HepG2 (cell line): ENCODE measurements at regions not wholly inside any gene's neighbourhood (a gene's known extent, or its start where the extent isn't known, plus 50 kb on each side); places are given as distances from the start of the nearest gene placed in this dataset.

Experiments
- ATAC-seq: fragments of 200-7000 bp; cut with Tn5 transposase; 3 replicates; pipeline ENCODE4 v1.9.1; 2020; ENCODE audit warnings: mild to moderate bottlenecking, moderate library complexity
- BruUV-seq: library from RNA; stranded (reverse); fragments of 400-500 nt; replicated peaks from 2 replicates; lab custom pipeline; 2021; lab: Mats Ljungman, UMichigan
- CTCF ChIA-PET: fragments of 300-600 bp; formaldehyde crosslinking; extraction: SDS; loops from one replicate; lab custom pipeline; 2021; ENCODE audit warnings: low total read pairs, inconsistent platforms, low intra/inter-chr PET ratio; lab: Yijun Ruan, JAX
- POLR2A ChIA-PET: fragments of 350-600 bp; sonication (Branson Sonifier 250); formaldehyde crosslinking; loops from one replicate; lab custom pipeline; 2020; ENCODE audit warnings: antibody characterized with exemption, inconsistent platforms; lab: Yijun Ruan, JAX
- DNase-seq: peaks from one replicate; pipeline ENCODE4 v3.0.0-alpha.2; 2015; ENCODE audit warnings: low spot score
- FAIRE-seq: peaks from 3 replicates; lab custom pipeline; 2011; peaks lifted over from hg19 to GRCh38; lab: Jason Lieb, UNC
- H2AFZ ChIP-seq: one replicate; pipeline ENCODE4 v1.6.1; 2011; ENCODE audit warnings: low read length, inconsistent platforms
- H3K27ac ChIP-seq: fragments of 300-600 bp; 3 replicates; pipeline ENCODE4 v1.8.0; 2011; ENCODE audit warnings: mixed run types, mild to moderate bottlenecking, mixed read lengths, low read length, inconsistent platforms; ENCODE audit not compliant: insufficient read depth; ENCODE audit errors: extremely low read length
- H3K27me3 ChIP-seq, 2 experiments: fragments of 200-600 bp in 1 of 2; 2 replicates in 1 of 2; 3 replicates in 1 of 2; pipeline versions ENCODE4 v1.6.0 to v1.8.0; 2011; ENCODE audit warnings: low read length in 2 of 2, mild to moderate bottlenecking in 2 of 2, moderate library complexity in 2 of 2, inconsistent platforms in 1 of 2; ENCODE audit not compliant: insufficient read depth in 2 of 2, control insufficient read depth in 1 of 2
- H3K36me3 ChIP-seq, 2 experiments: fragments of 200-600 bp in 1 of 2; replicated peaks in 1 of 2; 2 replicates in 1 of 2; 3 replicates in 1 of 2; pipeline versions ENCODE4 v1.5.1 to v1.8.0; 2011; ENCODE audit warnings: low read length in 2 of 2, inconsistent platforms in 1 of 2; ENCODE audit not compliant: insufficient read depth in 2 of 2, control insufficient read depth in 1 of 2
- H3K4me1 ChIP-seq: 2 replicates; pipeline ENCODE4 v1.5.1; 2012; ENCODE audit warnings: low read length, inconsistent platforms; ENCODE audit not compliant: insufficient read depth
- H3K4me2 ChIP-seq: 2 replicates; pipeline ENCODE4 v1.6.0; 2011; ENCODE audit warnings: low read depth, low read length, inconsistent platforms
- H3K4me3 ChIP-seq, 3 experiments: fragments of 200-600 bp in 1 of 3; sonication (generic), shearing (Covaris generic) in 1 of 3; replicated peaks in 1 of 3; 2 replicates each; pipeline ENCODE4 v1.5.1; 2011 to 2016; ENCODE audit warnings: low read length in 3 of 3, inconsistent platforms in 2 of 3, low read depth in 2 of 3, mild to moderate bottlenecking in 2 of 3, control low read depth in 1 of 3, mixed read lengths in 1 of 3; ENCODE audit not compliant: insufficient read depth in 1 of 3
- H3K79me2 ChIP-seq: one replicate; pipeline ENCODE4 v1.6.1; 2011; ENCODE audit warnings: low read length, inconsistent platforms; ENCODE audit not compliant: insufficient read depth
- H3K9ac ChIP-seq: 2 replicates; pipeline ENCODE4 v1.6.0; 2011; ENCODE audit warnings: mild to moderate bottlenecking, low read depth, low read length, inconsistent platforms; ENCODE audit not compliant: insufficient read depth
- H3K9me3 ChIP-seq: 2 replicates; pipeline ENCODE4 v1.5.1; 2012; ENCODE audit warnings: mild to moderate bottlenecking, low read length
- H4K20me1 ChIP-seq: 2 replicates; pipeline ENCODE4 v1.6.0; 2011; ENCODE audit warnings: inconsistent platforms, mild to moderate bottlenecking, low read length, moderate library complexity; ENCODE audit not compliant: insufficient read depth
- BATF2 ChIP-seq: sonication (generic); formaldehyde crosslinking; IDR thresholded peaks from 2 replicates; pipeline ENCODE4 v1.8.0; 2022; ENCODE audit warnings: mild to moderate bottlenecking, missing genetic modification reagents, moderate library complexity
- CAMTA2 ChIP-seq: sonication (generic); formaldehyde crosslinking; IDR thresholded peaks from 2 replicates; pipeline ENCODE4 v1.4.0; 2020; ENCODE audit warnings: mild to moderate bottlenecking, missing genetic modification reagents, borderline replicate concordance
- EEA1 ChIP-seq: sonication (generic); formaldehyde crosslinking; IDR thresholded peaks from 2 replicates; pipeline ENCODE4 v1.5.1; 2020; ENCODE audit warnings: mild to moderate bottlenecking, missing genetic modification reagents, borderline replicate concordance
- ELF3 ChIP-seq: IDR thresholded peaks from 2 replicates; pipeline ENCODE4 v1.6.1; 2016; ENCODE audit warnings: missing genetic modification reagents, missing compliant biosample characterization
- ELK4 ChIP-seq: sonication (generic); formaldehyde crosslinking; IDR thresholded peaks from 2 replicates; pipeline ENCODE4 v1.9.0; 2021; ENCODE audit warnings: missing genetic modification reagents, borderline replicate concordance
- NFE2 ChIP-seq: sonication (generic); formaldehyde crosslinking; IDR thresholded peaks from 2 replicates; pipeline ENCODE4 v1.4.0; 2020; ENCODE audit warnings: missing genetic modification reagents
- PATZ1 ChIP-seq: sonication (generic); formaldehyde crosslinking; IDR thresholded peaks from 2 replicates; pipeline ENCODE4 v1.4.0; 2020; ENCODE audit warnings: missing genetic modification reagents
- SOX13 ChIP-seq, 3 experiments: fragments of 450-650 bp in 1 of 3; sonication (generic) in 1 of 3; formaldehyde crosslinking in 1 of 3; IDR thresholded peaks in 2 of 3; conservative IDR thresholded peaks in 1 of 3; 2 replicates each; pipeline versions ENCODE4 v1.5.0 to v1.6.1; 2016 to 2020; ENCODE audit warnings: antibody characterized with exemption in 1 of 3, mild to moderate bottlenecking in 1 of 3, missing compliant biosample characterization in 1 of 3, missing genetic modification reagents in 1 of 3, moderate library complexity in 1 of 3
- XBP1 ChIP-seq: sonication (generic); formaldehyde crosslinking; IDR thresholded peaks from 2 replicates; pipeline ENCODE4 v1.5.0; 2020; ENCODE audit warnings: missing genetic modification reagents
- ZFYVE20 ChIP-seq: sonication (generic); formaldehyde crosslinking; IDR thresholded peaks from 2 replicates; pipeline ENCODE4 v1.8.0; 2023; ENCODE audit warnings: low read depth, mild to moderate bottlenecking, moderate library complexity, missing genetic modification reagents, borderline replicate concordance
- ZNF17 ChIP-seq: sonication (generic); formaldehyde crosslinking; IDR thresholded peaks from 2 replicates; pipeline ENCODE4 v1.5.0; 2020; ENCODE audit warnings: mild to moderate bottlenecking, missing genetic modification reagents
- ZNF331 ChIP-seq: sonication (generic); formaldehyde crosslinking; IDR thresholded peaks from 2 replicates; pipeline ENCODE4 v1.4.0; 2020; ENCODE audit warnings: missing genetic modification reagents
- ZNF678 ChIP-seq: sonication (generic); formaldehyde crosslinking; IDR thresholded peaks from 2 replicates; pipeline ENCODE4 v1.4.0; 2020; ENCODE audit warnings: mild to moderate bottlenecking, missing genetic modification reagents
- WGBS: methylation state at CpG from one replicate; pipeline ENCODE4 v1.1.6; 2017; ENCODE audit warnings: low lambda C conversion rate; 5-methylcytosine and 5-hydroxymethylcytosine counted together
- in situ Hi-C: cut with HindIII; loops from 2 replicates; pipeline ENCODE4 v1.10.0; 2017; ENCODE audit warnings: low pct_unique_long_range_greater_than_20kb; ENCODE audit not compliant: extremely low pct_ligation_motif_present
- intact Hi-C: fragments of 100-400 bp; cut with micrococcal nuclease; formaldehyde crosslinking; loops from one replicate; pipeline ENCODE4 v1.10.0; 2022; ENCODE audit not compliant: unreplicated experiment

- TF ChIP-seq PATZ1 = no peak
- TF ChIP-seq BATF2 (CRISPR knock-in tag) = no peak
- TF ChIP-seq ELK4 (CRISPR knock-in tag) = no peak
- no peak for TF ChIP-seq SOX13 (IDR thresholded peaks at IDR 0.05)
- TF ChIP-seq SOX13 (CRISPR knock-in tag; conservative IDR thresholded peaks at IDR 0.05 in 1 of 2, IDR thresholded peaks at IDR 0.05 in 1 of 2) = no peak
These were observed 278.3 kb downstream of the TSN start (continued) for GRCh38 chr2:122033778-122034177.

GRCh38 chr2:122034344-122034743, 278.9 kb downstream of the TSN start:
- Histone ChIP-seq H3K9ac (no peak overlapping the region), H3K4me2 (no peak overlapping the region), H3K9me3 (no peaks in the 10 kb centered on the region), H3K36me3 (no peaks in the 10 kb centered on the region), H3K4me3 (no peak overlapping the region), H2AFZ (no peak overlapping the region), H3K4me1 (no peaks in the 10 kb centered on the region), H3K27me3 (peaks cover 1 to 15% of the 10 kb centered on the region in 2 experiments; a peak in 3 of 5 replicates), H4K20me1 (no peaks in the 10 kb centered on the region), H3K27ac (no peak overlapping the region), H3K79me2 (no peaks in the 10 kb centered on the region)
- no peak for DNase-seq
- no peak for ATAC-seq
- no TSS peak for BruUV-seq
- POLR2A ChIA-PET = no interaction called here
- TF ChIP-seq ZNF17 (CRISPR knock-in tag) (no peak), ZFYVE20 (CRISPR knock-in tag) (no peak), ELF3 (CRISPR knock-in tag) (no peak), ZNF678 (CRISPR knock-in tag) (no peak), EEA1 (CRISPR knock-in tag) (no peak), XBP1 (CRISPR knock-in tag) (no peak), NFE2 (CRISPR knock-in tag) (no peak), ZNF331 (CRISPR knock-in tag) (no peak), CAMTA2 (CRISPR knock-in tag) (no peak)
- FAIRE-seq = no peak
- intact Hi-C loops (no loop called here), in situ Hi-C loops (no loop called here)
- CTCF ChIA-PET = no interaction called here
- WGBS = 31% methylated on average over 5 of the region's 5 CpGs
